CD14-positive monocyte (primary cell): ENCODE measurements at regions not wholly inside any gene's neighbourhood (a gene's known extent, or its start where the extent isn't known, plus 50 kb on each side); places are given as distances from the start of the nearest gene placed in this dataset.

Experiments used
- DNase-seq, 3 donors: peaks; one replicate each; pipeline ENCODE4 v3.0.0-alpha.2; 2011 to 2022
- H2AFZ ChIP-seq: 2 replicates; pipeline ENCODE4 v1.6.0; 2012; ENCODE audit warnings: mild to moderate bottlenecking, low read depth, low read length, inconsistent platforms; ENCODE audit not compliant: insufficient read depth, poor library complexity, severe bottlenecking
- H3K27ac ChIP-seq, 2 donors: 1 replicate in 1 of 2; 2 replicates in 1 of 2; pipeline ENCODE4 v1.5.1; 2012 to 2013; ENCODE audit warnings: low read length in 2 of 2, control low read depth in 1 of 2, inconsistent platforms in 1 of 2, low read depth in 1 of 2, mild to moderate bottlenecking in 1 of 2
- H3K27me3 ChIP-seq, 2 donors: one replicate each; pipeline versions ENCODE4 v1.6.0 to v1.6.1; 2011 to 2013; ENCODE audit warnings: low read length in 2 of 2; ENCODE audit not compliant: control insufficient read depth in 2 of 2, insufficient read depth in 2 of 2
- H3K36me3 ChIP-seq, 2 donors: replicated peaks in 1 of 2; 1 replicate in 1 of 2; 2 replicates in 1 of 2; pipeline versions ENCODE4 v1.5.1 to v1.6.1; 2012 to 2013; ENCODE audit warnings: low read length in 2 of 2, control low read depth in 1 of 2, inconsistent platforms in 1 of 2, mild to moderate bottlenecking in 1 of 2; ENCODE audit not compliant: insufficient read depth in 2 of 2, control insufficient read depth in 1 of 2
- H3K4me1 ChIP-seq, 2 donors: 1 replicate in 1 of 2; 2 replicates in 1 of 2; pipeline versions ENCODE4 v1.5.1 to v1.6.1; 2012 to 2013; ENCODE audit warnings: low read length in 2 of 2, control low read depth in 1 of 2, inconsistent platforms in 1 of 2, mild to moderate bottlenecking in 1 of 2, moderate library complexity in 1 of 2; ENCODE audit not compliant: insufficient read depth in 2 of 2, control insufficient read depth in 1 of 2
- H3K4me2 ChIP-seq: replicated peaks from 2 replicates; pipeline ENCODE3; 2012; ENCODE audit warnings: low read length, moderate library complexity, mild to moderate bottlenecking; ENCODE audit not compliant: poor library complexity, severe bottlenecking; ENCODE audit errors: extremely low read depth
- H3K4me3 ChIP-seq, 3 experiments: fragments of 200-600 bp in 1 of 3; sonication (generic) in 1 of 3; replicated peaks in 1 of 3; 1 replicate in 2 of 3; 2 replicates in 1 of 3; pipeline ENCODE4 v1.5.1; 2011 to 2013; ENCODE audit warnings: low read length in 3 of 3, mild to moderate bottlenecking in 3 of 3, control low read depth in 2 of 3, low read depth in 2 of 3, inconsistent platforms in 1 of 3, moderate library complexity in 1 of 3
- H3K79me2 ChIP-seq: 2 replicates; pipeline ENCODE4 v1.6.0; 2012; ENCODE audit warnings: mild to moderate bottlenecking, control low read depth, inconsistent platforms, low read length, moderate library complexity; ENCODE audit not compliant: insufficient read depth
- H3K9ac ChIP-seq: 2 replicates; pipeline ENCODE4 v1.6.0; 2017; ENCODE audit warnings: low read length, mild to moderate bottlenecking; ENCODE audit not compliant: insufficient read depth, poor library complexity, severe bottlenecking
- H3K9me3 ChIP-seq, 2 donors: replicated peaks in 1 of 2; 1 replicate in 1 of 2; 2 replicates in 1 of 2; pipeline versions ENCODE4 v1.5.1 to v1.6.1; 2012 to 2013; ENCODE audit warnings: low read length in 2 of 2, control low read depth in 1 of 2; ENCODE audit not compliant: control insufficient read depth in 1 of 2, insufficient read depth in 1 of 2
- H4K20me1 ChIP-seq: 2 replicates; pipeline ENCODE4 v1.6.0; 2012; ENCODE audit warnings: mild to moderate bottlenecking, low read length, control low read depth, moderate library complexity; ENCODE audit not compliant: insufficient read depth
- H3K27ac Mint-ChIP-seq, 7 donors: one replicate each; pipeline ENCODE4 v1.8.0; 2020; ENCODE audit warnings: mild to moderate bottlenecking in 7 of 7, mixed read lengths in 7 of 7, moderate library complexity in 6 of 7, inconsistent platforms in 2 of 7
- H3K27me3 Mint-ChIP-seq, 3 donors: one replicate each; pipeline ENCODE4 v1.8.0; 2021 to 2022; ENCODE audit warnings: low read depth in 3 of 3, mild to moderate bottlenecking in 3 of 3, mixed read lengths in 3 of 3, moderate library complexity in 3 of 3, inconsistent platforms in 1 of 3
- H3K36me3 Mint-ChIP-seq, 2 donors: one replicate each; pipeline ENCODE4 v1.8.0; 2020; ENCODE audit warnings: mixed read lengths in 2 of 2, inconsistent platforms in 1 of 2, mild to moderate bottlenecking in 1 of 2
- H3K4me1 Mint-ChIP-seq: one replicate; pipeline ENCODE4 v1.8.0; 2020; ENCODE audit warnings: mild to moderate bottlenecking, mixed read lengths
- H3K4me3 Mint-ChIP-seq, 2 donors: one replicate each; pipeline ENCODE4 v1.8.0; 2020; ENCODE audit warnings: mild to moderate bottlenecking in 2 of 2, mixed read lengths in 2 of 2, moderate library complexity in 1 of 2
- H3K9me3 Mint-ChIP-seq, 7 donors: one replicate each; pipeline ENCODE4 v1.8.0; 2020 to 2022; ENCODE audit warnings: mixed read lengths in 7 of 7, mild to moderate bottlenecking in 6 of 7, moderate library complexity in 6 of 7, inconsistent platforms in 2 of 7
- WGBS: methylation state at CpG from one replicate; pipeline ENCODE4 v1.1.5; 2013; ENCODE audit warnings: missing lambda C conversion rate; ENCODE audit not compliant: insufficient coverage; 5-methylcytosine and 5-hydroxymethylcytosine counted together
- intact Hi-C, 2 donors: fragments of 100-400 bp; cut with micrococcal nuclease; formaldehyde crosslinking; loops; one replicate each; pipeline versions ENCODE4 v1.15.0 to v1.15.1; 2023
- TF ChIP-seq, protein P1 (sequence below): fragments of 200-600 bp; IDR thresholded peaks from one replicate; pipeline ENCODE4 v1.8.0; 2022; ENCODE audit warnings: antibody characterized with exemption, mild to moderate bottlenecking

- DNase-seq: no peak
Measured at GRCh38 chr13:97798836-97799235, 154.6 kb upstream of the IPO5 start.

GRCh38 chr13:97802213-97802612 is 151.3 kb upstream of the IPO5 start:
- Histone ChIP-seq H3K4me2 (no peak overlapping the region), H3K9ac (no peak overlapping the region), H2AFZ (no peak overlapping the region), H3K4me3 (no peak overlapping the region), H3K79me2 (no peaks in the 10 kb centered on the region), H3K4me1 (no peaks in the 10 kb centered on the region), H4K20me1 (no peaks in the 10 kb centered on the region), H3K27ac (no peak overlapping the region), H3K36me3 (no peaks in the 10 kb centered on the region), H3K9me3 (no peaks in the 10 kb centered on the region), H3K27me3 (no peaks in the 10 kb centered on the region)
- 93% methylated on average over 2 of the region's 3 CpGs for WGBS
- intact Hi-C loops: no loop called here
- no peak for DNase-seq
- Mint-ChIP-seq H3K36me3 (no peaks in the 10 kb centered on the region), H3K4me3 (no peak overlapping the region), H3K27ac (no peak overlapping the region), H3K9me3 (peaks cover 0 to 3% (median 1%) of the 10 kb centered on the region in 7 donors), H3K4me1 (no peaks in the 10 kb centered on the region), H3K27me3 (peaks cover 0 to 2% (median 0%) of the 10 kb centered on the region in 3 donors)
- TF ChIP-seq, protein P1, sequence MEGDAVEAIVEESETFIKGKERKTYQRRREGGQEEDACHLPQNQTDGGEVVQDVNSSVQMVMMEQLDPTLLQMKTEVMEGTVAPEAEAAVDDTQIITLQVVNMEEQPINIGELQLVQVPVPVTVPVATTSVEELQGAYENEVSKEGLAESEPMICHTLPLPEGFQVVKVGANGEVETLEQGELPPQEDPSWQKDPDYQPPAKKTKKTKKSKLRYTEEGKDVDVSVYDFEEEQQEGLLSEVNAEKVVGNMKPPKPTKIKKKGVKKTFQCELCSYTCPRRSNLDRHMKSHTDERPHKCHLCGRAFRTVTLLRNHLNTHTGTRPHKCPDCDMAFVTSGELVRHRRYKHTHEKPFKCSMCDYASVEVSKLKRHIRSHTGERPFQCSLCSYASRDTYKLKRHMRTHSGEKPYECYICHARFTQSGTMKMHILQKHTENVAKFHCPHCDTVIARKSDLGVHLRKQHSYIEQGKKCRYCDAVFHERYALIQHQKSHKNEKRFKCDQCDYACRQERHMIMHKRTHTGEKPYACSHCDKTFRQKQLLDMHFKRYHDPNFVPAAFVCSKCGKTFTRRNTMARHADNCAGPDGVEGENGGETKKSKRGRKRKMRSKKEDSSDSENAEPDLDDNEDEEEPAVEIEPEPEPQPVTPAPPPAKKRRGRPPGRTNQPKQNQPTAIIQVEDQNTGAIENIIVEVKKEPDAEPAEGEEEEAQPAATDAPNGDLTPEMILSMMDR: no peak

More at GRCh38 chr13:97798836-97799235, 154.6 kb upstream of the IPO5 start:
- no peak overlapping the region for H3K27ac Mint-ChIP-seq
- Histone ChIP-seq H4K20me1 (no peaks in the 10 kb centered on the region), H3K36me3 (no peaks in the 10 kb centered on the region), H3K4me1 (no peaks in the 10 kb centered on the region), H3K27ac (no peak overlapping the region), H3K4me2 (no peak overlapping the region), H2AFZ (no peak overlapping the region), H3K9me3 (peaks cover 10 to 11% of the 10 kb centered on the region in 2 donors), H3K4me3 (no peak overlapping the region), H3K27me3 (no peaks in the 10 kb centered on the region), H3K9ac (no peak overlapping the region), H3K79me2 (no peaks in the 10 kb centered on the region)
- no peak overlapping the region for H3K4me3 Mint-ChIP-seq
- H3K36me3 Mint-ChIP-seq: no peaks in the 10 kb centered on the region
- H3K4me1 Mint-ChIP-seq: no peaks in the 10 kb centered on the region
- 94% methylated on average over 7 of the region's 7 CpGs for WGBS
- intact Hi-C loops: no loop called here
- TF ChIP-seq, protein P1: no peak
- H3K9me3 Mint-ChIP-seq: peaks cover 1 to 17% (median 10%) of the 10 kb centered on the region in 7 donors
- H3K27me3 Mint-ChIP-seq: peaks cover 0 to 2% (median 0%) of the 10 kb centered on the region in 3 donors
